HG02852 (cell line): ENCODE measurements at regions not wholly inside any gene's neighbourhood (a gene's known extent, or its start where the extent isn't known, plus 50 kb on each side); places are given as distances from the start of the nearest gene placed in this dataset.

Experiments used
- ATAC-seq: cut with Tn5 transposase; IDR thresholded peaks from one replicate; pipeline ENCODE4 v1.9.1; 2021; ENCODE audit warnings: mild to moderate bottlenecking, moderate library complexity; ENCODE audit not compliant: unreplicated experiment

DNA sequence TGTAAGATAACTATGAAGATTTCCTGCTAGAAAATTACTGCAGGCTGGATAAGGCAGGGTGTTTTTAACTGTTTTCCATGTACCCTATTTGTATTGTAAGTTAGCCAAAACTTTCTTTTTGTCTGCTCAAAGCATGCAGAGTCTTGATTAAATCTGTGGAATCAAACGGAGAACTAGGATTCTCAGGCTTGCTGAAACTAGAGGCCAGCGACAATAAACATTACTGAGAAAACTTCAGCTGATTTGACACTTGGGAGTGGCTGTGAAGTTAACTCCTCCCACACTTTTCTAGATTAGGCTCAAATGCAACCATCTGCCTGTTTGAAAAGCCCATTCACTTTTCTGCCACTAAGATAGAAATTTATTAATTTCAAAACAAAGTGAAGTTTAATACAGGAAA lies 153.2 kb upstream of the FRMD4B start:
- ATAC-seq, result no peak

DNA sequence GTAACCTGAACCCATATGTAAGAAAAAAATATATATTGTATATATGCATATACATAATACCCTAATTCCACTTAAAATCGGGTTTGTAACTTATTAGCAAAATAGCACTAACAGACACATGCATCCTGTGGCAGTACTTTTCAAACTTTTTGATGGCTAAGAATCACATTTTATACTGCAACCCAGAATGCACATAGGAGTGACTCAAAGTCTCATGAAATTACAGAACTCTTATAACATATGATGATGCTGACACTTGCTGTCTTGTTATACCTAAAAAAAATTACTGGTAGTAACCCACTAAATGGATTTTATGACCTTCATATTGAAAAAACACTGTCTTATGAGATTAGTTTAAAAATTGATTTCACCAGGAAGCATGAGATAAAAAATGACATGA lies 152.4 kb upstream of the FRMD4B start:
- no peak for ATAC-seq

DNA sequence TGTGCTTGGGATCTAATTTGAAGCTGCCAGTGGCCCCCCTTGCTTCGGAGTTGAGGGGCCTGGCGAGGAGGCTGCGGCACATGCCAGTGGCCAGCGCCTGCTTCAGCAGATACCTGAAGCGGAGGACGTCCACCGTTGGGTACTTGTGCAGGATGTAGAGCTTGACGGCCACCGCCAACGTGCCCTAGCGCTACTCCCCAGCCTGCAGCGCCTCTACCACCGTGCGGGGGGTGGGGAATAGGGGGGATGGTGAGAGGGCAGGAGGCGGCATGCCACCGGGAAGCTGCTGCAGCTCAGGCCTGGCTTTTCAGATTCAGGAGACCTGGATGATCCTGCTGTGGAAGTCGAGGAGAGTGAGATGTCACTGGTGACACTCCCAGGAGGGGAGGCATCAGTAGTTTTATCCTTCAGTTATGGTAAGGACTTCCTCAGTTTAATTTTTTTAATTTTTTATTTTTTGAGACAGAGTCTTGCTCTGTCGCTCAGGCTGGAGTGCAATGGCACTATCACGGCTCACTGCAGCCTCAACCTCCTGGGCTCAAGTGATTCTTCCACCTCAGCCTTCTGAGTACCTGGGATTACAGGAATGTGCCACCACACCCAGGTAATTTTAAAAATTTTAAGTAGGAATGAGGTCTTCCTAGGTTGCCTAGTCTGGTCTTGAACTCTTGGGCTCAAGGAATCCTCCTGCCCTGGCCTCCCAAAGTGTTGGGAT lies 150.6 kb upstream of the FRMD4B start:
- ATAC-seq, result no peak

DNA sequence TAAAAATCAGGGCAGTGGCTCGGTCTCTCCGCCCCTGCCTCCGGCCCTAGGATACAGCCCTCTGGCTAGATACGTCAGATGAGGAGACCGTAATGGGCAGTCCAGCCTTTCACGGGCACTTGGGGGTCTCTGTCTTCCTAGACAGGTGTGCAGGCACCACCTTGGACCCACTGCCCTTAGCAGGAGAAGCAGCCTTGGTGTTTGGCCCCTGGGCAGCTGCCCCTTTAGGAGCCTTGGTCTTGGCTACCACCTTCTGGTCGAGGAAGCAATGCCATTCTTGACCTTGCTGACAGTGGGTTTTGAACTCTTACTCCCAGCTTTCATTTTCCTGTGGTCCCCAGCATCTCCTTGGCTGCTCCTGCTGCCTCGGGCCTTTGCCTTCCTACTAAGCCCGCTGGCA lies 149.7 kb upstream of the FRMD4B start:
- no peak for ATAC-seq

DNA sequence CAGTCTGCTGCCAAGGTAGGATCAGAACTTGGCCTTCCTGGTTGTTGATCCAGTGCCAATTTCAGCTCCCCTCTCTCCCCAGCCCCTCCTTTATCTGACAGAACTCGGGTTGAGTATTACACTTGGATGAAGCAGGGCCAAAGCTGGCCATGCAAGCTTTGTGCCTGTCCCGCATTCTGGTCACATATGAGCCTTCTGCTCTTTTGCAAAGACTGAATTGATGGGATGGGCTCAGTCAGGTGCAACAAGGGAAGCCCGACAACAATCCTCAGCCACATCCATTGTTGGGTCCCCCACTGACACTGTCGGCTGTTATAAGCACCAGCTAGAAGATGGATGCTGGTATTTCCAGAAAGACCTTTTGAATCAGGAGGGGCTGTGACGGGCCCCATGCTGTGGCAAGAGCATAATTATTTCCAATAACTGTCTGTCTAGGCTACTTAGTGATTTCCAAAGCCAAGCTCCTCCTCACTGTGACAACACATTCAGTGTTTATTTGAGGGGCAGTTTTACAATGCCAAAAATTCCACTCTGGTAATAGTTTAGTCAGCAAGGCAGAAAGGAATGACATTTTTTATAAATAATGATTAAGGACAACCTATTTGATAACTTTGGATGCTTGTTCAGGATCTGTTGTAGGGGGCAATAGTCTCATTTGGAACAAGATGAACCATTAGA lies 146.8 kb upstream of the FRMD4B start:
- no peak for ATAC-seq

DNA sequence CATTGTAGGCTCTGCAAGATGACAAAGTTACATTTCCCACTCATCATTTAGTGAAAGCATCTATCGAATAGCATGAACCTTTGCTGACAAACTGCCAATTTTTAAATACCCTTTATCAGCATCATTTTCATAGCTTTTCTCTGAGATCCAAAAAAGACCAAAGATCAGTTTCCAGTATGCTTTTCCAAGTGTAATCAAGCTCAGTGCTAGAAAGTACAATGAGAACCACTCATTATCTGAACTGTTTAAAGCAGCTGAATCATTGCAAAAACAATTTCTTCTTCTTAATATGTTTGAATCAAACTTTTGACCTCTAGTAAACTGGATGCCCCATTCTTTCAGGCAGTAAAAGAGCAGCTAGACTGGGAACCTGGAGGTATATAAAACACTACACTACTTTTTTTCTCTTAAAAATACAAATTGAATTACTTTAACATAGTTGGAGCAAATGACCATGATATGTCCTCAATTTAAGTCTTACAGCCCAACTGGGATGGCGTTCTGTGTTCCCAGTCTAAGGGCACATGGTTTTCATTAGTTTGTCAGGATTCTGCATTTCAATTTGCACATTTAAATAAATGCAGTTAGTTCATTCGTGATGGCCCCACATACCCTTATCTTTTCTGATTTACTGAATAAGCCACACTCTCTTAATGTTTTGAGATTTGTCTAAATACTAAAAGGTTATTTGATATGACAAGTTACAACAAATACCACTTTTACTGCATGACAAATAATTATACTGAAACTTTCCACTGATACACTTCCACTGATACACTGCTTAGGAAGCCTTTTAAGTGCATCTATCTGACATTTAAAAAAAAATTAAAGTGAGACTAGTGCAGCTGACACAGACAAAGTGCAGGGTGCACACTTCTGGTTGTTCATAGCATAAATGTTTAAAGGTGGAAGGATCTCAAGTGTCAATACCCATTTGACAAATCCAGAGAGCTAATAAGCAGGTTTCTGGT lies 146.0 kb upstream of the FRMD4B start:
- no peak for ATAC-seq

DNA sequence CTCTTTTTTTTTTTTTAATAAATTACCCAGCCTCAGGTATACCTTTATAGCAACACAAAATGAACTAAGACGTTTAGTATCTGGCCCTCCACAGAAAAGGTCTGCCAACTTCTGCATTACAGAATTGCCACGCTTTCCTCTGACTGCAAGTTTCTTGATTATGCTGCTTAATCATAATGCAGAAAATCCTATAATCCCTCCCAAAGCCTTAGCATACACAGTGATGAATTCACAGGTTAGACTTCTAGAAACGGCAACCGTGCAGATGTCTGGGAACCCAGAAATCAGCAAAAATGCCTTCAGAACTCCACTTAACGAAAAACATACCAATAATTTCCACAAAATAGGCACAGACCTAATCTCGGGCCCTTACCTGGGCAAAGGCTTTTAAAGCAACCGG lies 144.7 kb upstream of the FRMD4B start:
- ATAC-seq, result no peak

DNA sequence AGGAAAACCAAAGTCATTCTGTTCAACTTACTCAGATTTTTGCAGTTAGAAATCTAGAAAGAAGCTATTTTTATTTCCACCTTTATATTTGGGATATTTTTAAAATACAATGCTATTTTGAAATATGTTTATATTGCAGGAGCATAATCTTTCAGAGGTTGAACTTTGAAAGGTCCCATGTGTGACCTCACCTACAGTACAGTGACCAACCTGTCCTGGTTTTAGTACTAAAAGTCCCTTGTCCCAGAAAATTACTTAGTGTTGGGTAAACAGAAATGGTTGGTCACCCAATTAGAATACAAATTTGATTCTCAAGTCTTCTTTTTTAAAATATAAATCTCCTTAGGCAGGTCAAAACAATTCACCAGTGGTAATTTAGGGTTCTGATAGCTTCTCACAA lies 141.6 kb upstream of the FRMD4B start:
- ATAC-seq, result no peak

DNA sequence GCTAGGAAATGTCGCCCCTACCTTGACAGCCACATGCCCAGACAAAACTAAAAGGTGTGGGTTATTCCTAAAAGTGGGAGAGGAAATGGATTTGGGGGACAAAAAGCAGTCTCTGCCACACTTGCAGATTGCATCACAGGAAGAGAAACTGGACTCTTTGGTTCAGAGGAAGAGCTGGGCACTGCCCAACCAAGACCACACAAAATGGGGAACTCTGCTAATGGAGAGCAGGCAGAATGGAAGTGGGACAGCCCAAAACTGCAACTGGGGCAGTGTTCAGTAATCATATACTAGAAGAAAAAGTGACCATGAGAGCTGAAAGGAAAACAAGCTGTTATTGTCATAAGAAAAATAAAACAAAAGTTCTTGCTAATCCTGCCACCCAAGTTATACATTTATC lies 138.9 kb upstream of the FRMD4B start:
- ATAC-seq, result no peak

DNA sequence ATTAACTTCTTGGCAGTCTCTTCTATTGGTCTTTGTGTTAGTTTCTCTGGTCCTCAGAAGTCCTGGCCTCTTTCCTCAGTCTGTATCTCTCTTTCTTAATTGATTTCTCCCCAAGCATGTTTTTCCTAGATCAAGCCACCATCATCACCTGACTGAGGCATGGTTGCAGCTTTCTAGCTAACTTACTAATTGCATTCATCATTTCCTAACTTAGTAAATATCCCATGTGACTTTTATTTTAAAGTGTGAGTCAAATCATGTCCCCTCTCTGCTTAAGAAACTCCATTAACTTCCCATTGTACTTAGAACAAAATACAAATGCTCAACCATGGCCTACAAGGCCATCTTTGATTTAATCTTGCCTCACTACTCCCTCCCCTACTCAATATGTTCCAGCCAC lies 135.4 kb upstream of the FRMD4B start:
- no peak for ATAC-seq

DNA sequence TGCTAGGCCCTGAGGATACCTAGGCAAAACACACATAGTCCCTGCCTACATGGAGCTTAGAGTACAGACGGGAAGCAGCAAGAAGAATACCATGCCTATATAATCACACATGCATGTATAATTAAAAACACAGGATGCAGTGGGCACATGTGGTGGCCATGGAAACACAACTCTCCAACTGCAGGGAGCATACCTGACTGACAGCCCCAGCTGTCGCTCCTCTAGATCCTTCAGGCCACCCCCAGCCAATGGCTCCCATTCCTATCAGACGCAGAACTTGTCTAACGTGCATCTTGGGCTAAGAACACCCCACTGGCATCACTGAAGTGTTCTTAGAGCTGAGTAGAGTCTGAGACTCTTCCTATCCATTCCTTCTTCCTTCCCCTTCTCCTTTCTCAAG lies 125.5 kb upstream of the FRMD4B start:
- ATAC-seq, result no peak

DNA sequence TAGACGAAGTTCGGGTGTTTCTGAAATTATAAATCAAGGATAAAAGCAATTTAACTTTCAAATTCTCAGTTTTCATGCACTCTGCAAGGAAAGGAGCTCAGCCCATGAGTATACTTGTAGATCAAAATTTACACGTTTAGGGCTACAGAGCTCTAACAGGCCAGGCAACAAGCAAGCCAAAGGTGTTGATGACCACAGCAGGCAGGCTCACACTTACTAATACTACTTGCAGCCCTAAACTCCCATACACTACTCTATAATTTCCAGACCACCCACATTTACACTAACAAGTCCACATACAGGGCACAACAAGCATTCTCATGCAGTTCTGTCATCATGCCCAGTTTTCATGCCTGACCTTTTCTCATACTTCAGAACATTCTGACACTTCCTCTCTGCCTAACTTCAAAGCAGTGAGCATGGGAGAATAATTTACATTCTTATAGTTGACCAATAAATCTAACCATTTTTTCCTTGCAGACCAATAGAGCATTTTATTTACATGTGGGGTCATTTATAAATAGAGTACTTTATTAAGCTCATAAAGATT lies 124.7 kb upstream of the FRMD4B start:
- ATAC-seq, result no peak

DNA sequence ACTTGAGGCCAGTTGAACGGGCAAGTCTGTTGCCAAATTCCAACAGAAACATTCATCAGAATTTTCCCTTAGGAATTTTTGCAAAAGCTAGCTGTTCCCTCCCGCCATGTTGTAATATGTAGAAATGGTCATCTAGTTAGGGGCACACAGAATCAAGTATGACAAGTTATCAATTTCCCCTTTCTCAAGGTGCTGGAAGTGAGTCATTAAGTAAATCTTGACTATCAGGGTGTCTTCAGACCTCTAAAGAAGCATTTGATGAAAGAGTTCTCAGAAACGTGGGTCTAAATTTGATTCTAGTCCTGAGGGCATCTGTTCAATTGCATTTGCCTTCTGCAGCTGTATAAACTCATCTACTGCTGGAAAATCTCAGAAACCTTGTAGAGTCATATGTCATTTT lies 123.4 kb upstream of the FRMD4B start:
- no peak for ATAC-seq

DNA sequence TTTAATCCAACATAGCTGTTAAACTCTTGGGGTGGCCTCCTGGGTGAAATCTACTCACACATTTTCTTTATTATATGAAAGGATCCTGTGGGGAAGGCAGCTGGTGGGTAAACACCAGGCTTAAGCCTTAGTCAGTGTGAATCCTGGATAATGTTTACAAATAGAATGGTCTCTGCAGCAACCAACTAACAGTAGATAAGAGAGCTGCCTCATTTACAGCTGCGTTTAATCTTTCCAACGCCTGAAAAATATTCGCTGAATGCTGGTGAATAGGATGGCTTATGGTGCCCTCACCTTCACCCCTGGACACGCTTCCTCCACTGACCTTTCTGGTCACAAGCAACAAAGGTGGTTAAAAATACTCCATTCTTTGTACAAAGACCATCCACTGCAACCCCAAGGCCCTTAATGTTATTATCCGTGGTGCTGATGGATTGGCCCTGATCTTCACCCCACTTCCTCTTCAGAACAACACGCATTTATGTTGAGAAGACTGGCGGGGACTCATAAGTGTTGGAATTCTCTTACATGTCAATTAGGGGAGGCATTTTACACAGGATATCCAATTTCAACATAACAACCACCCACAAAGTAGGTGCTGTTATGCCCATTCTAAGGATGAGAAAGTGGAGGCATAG lies 120.0 kb upstream of the FRMD4B start:
- ATAC-seq, result no peak

DNA sequence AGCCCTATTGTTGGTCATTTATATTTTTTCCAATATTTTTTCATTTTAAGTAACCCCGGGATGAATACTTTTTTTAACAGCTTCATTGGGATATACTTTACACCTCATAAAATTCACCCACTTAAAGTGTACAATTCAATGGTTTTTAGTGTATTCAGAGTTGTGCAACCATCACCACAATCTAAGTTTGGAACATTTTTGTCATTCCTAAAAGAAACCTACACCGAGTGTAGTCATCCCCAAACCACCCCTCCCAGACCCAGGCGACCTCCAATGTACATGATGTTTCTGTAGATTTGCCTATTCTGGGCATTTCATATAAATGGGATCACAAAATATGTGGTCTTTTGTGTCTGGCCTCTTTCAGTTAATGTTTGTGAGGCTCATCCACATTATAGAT lies 118.3 kb upstream of the FRMD4B start:
- ATAC-seq, result no peak

DNA sequence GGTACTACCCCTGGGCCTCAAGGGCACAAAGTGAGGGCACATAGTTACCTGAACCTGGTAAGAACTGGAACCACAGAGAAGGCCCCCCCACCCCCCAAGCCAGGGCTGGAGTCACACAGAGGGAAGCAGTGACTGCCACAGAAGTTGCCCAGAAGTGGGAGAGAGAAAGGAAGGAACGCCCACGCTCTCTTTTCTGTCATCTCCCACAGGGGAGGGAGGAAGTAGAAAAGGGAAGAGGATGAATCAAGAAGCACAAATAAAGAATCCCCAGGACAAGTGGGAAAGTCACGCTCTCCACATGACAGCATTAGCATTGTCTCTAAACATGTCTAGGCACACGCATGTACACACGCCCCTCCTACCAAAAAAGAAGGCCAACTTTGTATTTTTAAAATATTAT lies 114.7 kb upstream of the FRMD4B start:
- ATAC-seq, result no peak

DNA sequence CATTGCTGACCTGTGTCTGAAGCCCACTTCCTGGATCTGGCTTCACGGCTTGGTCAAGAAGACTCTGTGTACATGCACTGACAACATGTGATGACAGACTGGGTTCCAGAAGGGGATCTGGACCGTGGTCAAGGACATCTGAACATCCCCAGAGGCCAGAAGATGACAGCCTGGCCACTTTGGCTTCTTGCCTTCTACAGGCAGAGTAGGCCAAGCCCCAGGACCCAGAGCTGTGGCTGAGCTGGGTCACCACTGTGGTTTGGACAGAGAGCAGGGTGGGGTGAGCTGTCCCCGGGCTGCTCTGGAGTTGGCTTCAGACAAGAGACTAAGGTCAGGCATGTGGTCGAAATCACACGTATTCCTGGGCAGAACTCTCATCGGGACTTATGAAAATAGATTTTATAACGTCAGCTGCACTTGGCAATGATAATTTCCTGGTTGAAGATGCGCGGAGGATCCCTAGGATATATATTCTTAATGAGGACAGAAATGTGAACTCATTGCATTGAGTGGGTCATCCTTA lies 114.1 kb upstream of the FRMD4B start:
- ATAC-seq, result no peak

DNA sequence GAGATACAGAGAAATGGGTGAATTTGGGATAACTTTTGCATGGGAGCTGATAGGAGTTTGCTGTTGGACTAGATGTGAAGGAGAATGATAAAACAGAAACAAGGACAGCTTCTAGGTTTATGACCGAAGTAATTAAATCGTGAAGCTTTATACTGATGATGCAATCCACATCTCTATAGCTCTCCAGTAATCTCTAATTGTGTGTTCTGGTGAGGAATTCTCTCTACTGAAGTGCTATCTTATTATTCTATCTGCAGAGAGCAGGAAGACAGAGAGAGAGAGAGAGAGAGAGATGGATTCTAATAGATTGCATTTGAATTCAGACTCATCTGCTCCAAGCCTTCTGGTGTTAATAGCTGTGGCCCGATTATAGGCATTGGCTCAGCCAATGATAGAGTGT lies 113.5 kb upstream of the FRMD4B start:
- no peak for ATAC-seq

DNA sequence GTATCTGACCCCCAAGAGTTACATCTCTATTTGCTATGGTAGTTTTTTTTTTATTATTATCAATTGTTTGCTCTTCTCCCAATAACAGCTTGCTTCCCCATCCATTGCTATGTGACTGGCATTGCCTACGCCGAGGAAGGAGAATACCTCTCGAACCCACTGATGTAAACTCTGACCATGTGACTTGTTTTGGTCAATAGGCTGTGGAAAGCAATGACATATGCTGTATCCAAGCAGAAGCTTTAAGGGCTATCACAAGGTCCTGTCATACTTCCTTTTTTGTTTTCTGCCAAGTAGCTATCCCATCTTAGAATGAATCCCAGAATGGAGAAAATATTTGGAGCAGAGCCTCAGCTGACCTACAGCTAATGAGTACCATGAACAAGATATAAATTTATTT lies 111.0 kb upstream of the FRMD4B start:
- ATAC-seq, result no peak

DNA sequence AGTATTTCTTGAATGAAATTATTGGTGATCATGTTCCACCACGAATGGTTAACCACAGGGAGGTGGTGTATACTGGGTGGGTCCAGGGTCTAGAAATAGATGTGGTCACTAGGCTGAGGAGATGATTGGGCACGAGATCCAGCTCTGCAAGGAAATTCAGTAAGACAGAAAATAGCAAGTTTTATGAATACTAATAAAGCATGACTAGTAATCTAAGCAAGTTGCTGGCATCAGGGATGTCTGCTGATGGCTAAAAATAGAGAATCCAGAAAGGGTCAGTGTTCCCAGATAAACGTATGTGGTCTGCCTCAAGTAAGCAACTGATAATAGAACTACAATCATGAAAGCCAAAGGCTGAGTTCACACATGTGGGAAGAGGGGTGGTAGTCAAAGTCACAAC lies 108.3 kb upstream of the FRMD4B start:
- ATAC-seq, result no peak

DNA sequence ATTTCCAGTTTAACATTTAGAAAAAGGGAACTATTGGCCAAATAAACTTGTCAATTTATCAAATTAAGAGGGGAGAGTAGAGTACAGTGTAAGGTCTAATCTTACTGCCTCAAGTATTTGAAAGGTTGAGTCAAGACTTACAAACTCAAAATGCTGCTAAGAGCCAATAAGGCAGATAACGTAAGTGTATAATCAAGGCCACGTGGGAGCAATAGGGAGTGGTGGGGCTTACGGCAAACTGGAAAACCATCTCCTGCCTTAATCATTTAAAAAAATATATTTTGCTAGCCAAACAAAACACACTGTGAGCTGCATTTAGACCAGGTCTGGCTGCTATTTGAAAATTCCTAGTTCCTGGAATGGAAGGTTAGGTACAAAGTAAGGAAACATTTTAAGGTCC lies 107.3 kb upstream of the FRMD4B start:
- ATAC-seq, result no peak
